ENCODE measurements at regions not wholly inside any gene's neighbourhood (a gene's known extent, or its start where the extent isn't known, plus 50 kb on each side); places are given as distances from the start of the nearest gene placed in this dataset.

GRCh38 chr2:184472481-184472880 is 125.8 kb upstream of the ZNF804A start:
- no peaks in the 10 kb centered on the region for H3K9me3 ChIP-seq (ENCODE audit: severe bottlenecking)
- H3K27ac ChIP-seq (ENCODE audit: poor library complexity, severe bottlenecking), result no peak overlapping the region
- no peaks in the 10 kb centered on the region for H3K4me1 ChIP-seq (ENCODE audit: insufficient read depth, poor library complexity, severe bottlenecking)
- H3K27me3 ChIP-seq (ENCODE audit: insufficient read depth, poor library complexity, severe bottlenecking), result no peaks in the 10 kb centered on the region
- H3K36me3 ChIP-seq (ENCODE audit: low read depth), result no peaks in the 10 kb centered on the region
- no peak for TF ChIP-seq CTCF (IDR thresholded peaks at IDR 0.05; ENCODE audit: poor library complexity, severe bottlenecking)
- no peak for DNase-seq (ENCODE audit: low spot score)
- H3K4me3 ChIP-seq (ENCODE audit: severe bottlenecking), result no peak overlapping the region
- no peak for ATAC-seq (ENCODE audit: low read depth)

GRCh38 chr2:184481865-184482264 is 116.5 kb upstream of the ZNF804A start:
- ATAC-seq (ENCODE audit: low read depth), result no peak
- no peak for TF ChIP-seq CTCF (IDR thresholded peaks at IDR 0.05; ENCODE audit: poor library complexity, severe bottlenecking)
- Histone ChIP-seq H3K27me3 (ENCODE audit: insufficient read depth, poor library complexity, severe bottlenecking) (no peaks in the 10 kb centered on the region), H3K9me3 (ENCODE audit: severe bottlenecking) (no peaks in the 10 kb centered on the region), H3K4me1 (ENCODE audit: insufficient read depth, poor library complexity, severe bottlenecking) (no peaks in the 10 kb centered on the region), H3K27ac (ENCODE audit: poor library complexity, severe bottlenecking) (no peak overlapping the region), H3K4me3 (ENCODE audit: severe bottlenecking) (no peak overlapping the region), H3K36me3 (ENCODE audit: low read depth) (no peaks in the 10 kb centered on the region)
- DNase-seq (ENCODE audit: low spot score), result no peak

GRCh38 chr2:184498936-184499335 is 99.4 kb upstream of the ZNF804A start:
- Histone ChIP-seq H3K4me3 (ENCODE audit: severe bottlenecking) (no peak overlapping the region), H3K4me1 (ENCODE audit: insufficient read depth, poor library complexity, severe bottlenecking) (no peaks in the 10 kb centered on the region), H3K27me3 (ENCODE audit: insufficient read depth, poor library complexity, severe bottlenecking) (no peaks in the 10 kb centered on the region), H3K27ac (ENCODE audit: poor library complexity, severe bottlenecking) (no peak overlapping the region), H3K36me3 (ENCODE audit: low read depth) (no peaks in the 10 kb centered on the region), H3K9me3 (ENCODE audit: severe bottlenecking) (peaks cover 2% of the 10 kb centered on the region)
- no peak for ATAC-seq (ENCODE audit: low read depth)
- DNase-seq (ENCODE audit: low spot score), result no peak
- no peak for TF ChIP-seq CTCF (IDR thresholded peaks at IDR 0.05; ENCODE audit: poor library complexity, severe bottlenecking)

GRCh38 chr2:184504252-184504651 is 94.1 kb upstream of the ZNF804A start:
- Histone ChIP-seq H3K9me3 (ENCODE audit: severe bottlenecking) (no peaks in the 10 kb centered on the region), H3K36me3 (ENCODE audit: low read depth) (no peaks in the 10 kb centered on the region), H3K27ac (ENCODE audit: poor library complexity, severe bottlenecking) (no peak overlapping the region), H3K27me3 (ENCODE audit: insufficient read depth, poor library complexity, severe bottlenecking) (no peaks in the 10 kb centered on the region), H3K4me3 (ENCODE audit: severe bottlenecking) (no peak overlapping the region), H3K4me1 (ENCODE audit: insufficient read depth, poor library complexity, severe bottlenecking) (no peaks in the 10 kb centered on the region)
- no peak for ATAC-seq (ENCODE audit: low read depth)
- TF ChIP-seq CTCF (IDR thresholded peaks at IDR 0.05; ENCODE audit: poor library complexity, severe bottlenecking), result no peak
- DNase-seq (ENCODE audit: low spot score), result no peak

GRCh38 chr2:184507254-184507653 is 91.1 kb upstream of the ZNF804A start:
- Histone ChIP-seq H3K9me3 (ENCODE audit: severe bottlenecking) (no peaks in the 10 kb centered on the region), H3K4me3 (ENCODE audit: severe bottlenecking) (no peak overlapping the region), H3K27ac (ENCODE audit: poor library complexity, severe bottlenecking) (no peak overlapping the region), H3K27me3 (ENCODE audit: insufficient read depth, poor library complexity, severe bottlenecking) (no peaks in the 10 kb centered on the region), H3K36me3 (ENCODE audit: low read depth) (no peaks in the 10 kb centered on the region), H3K4me1 (ENCODE audit: insufficient read depth, poor library complexity, severe bottlenecking) (no peaks in the 10 kb centered on the region)
- DNase-seq (ENCODE audit: low spot score) (no peak), ATAC-seq (ENCODE audit: low read depth) (no peak)
- no peak for TF ChIP-seq CTCF (IDR thresholded peaks at IDR 0.05; ENCODE audit: poor library complexity, severe bottlenecking)
